Astrocyte of the cerebellum (primary cell): ENCODE measurements at regions not wholly inside any gene's neighbourhood (a gene's known extent, or its start where the extent isn't known, plus 50 kb on each side); places are given as distances from the start of the nearest gene placed in this dataset.

ENCODE experiments used
- DNase-seq: peaks from one replicate; pipeline ENCODE4 v3.0.0-alpha.2; 2011; ENCODE audit warnings: low read depth
- H3K4me3 ChIP-seq: 2 replicates; pipeline ENCODE4 v1.5.1; 2011; ENCODE audit warnings: mild to moderate bottlenecking, low read depth, low read length, moderate library complexity
- in situ Hi-C: cut with HindIII; loops from 2 replicates; pipeline ENCODE4 v1.10.0; 2017; ENCODE audit warnings: low sequenced_read_pairs
- TF ChIP-seq, protein P1 (sequence below): IDR thresholded peaks from 2 replicates; pipeline ENCODE4 v1.5.1; 2012; ENCODE audit warnings: low read length, low read depth, moderate library complexity, mild to moderate bottlenecking; ENCODE audit errors: missing control alignments

- peak overlapping the region; percentile 66 for H3K4me3 ChIP-seq
These were observed 119.4 kb upstream of the RRP15 start for GRCh38 chr1:218165701-218166114.

DNA sequence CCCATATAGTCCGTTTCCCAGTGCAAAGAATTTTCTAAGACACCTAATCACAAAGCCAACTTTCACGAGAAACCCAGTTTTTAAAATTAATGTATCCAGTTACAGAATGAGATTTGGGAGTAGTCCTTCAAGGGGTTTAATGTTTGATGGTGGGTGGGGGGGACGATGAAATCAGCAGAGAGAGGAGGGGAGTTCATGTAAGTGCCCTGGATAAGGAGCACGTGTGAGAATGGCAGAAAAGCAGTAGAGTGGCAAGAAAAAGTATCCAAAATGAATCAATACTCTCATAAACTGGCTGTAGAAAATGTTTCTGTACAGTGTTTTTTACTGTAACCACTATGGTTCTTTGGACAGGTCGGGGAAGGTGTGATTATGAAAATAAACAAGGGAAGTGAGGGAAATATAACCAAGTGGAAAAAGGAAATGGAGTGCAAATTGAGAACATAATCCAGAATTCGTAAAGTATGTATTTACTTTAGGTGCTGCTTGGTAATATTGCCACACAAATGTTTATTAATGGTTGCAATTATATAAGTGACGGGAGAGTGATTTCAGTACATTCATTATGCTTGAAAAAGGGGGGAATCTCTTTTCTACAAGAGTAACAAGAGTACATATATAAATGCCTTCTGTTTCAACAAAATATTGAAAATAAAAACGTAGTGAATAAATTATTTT, 118.7 kb upstream of the RRP15 start:
- no peak overlapping the region for H3K4me3 ChIP-seq
- TF ChIP-seq, protein P1, sequence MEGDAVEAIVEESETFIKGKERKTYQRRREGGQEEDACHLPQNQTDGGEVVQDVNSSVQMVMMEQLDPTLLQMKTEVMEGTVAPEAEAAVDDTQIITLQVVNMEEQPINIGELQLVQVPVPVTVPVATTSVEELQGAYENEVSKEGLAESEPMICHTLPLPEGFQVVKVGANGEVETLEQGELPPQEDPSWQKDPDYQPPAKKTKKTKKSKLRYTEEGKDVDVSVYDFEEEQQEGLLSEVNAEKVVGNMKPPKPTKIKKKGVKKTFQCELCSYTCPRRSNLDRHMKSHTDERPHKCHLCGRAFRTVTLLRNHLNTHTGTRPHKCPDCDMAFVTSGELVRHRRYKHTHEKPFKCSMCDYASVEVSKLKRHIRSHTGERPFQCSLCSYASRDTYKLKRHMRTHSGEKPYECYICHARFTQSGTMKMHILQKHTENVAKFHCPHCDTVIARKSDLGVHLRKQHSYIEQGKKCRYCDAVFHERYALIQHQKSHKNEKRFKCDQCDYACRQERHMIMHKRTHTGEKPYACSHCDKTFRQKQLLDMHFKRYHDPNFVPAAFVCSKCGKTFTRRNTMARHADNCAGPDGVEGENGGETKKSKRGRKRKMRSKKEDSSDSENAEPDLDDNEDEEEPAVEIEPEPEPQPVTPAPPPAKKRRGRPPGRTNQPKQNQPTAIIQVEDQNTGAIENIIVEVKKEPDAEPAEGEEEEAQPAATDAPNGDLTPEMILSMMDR, result no peak
- in situ Hi-C loops, result no loop called here
- no peak for DNase-seq

More at GRCh38 chr1:218165701-218166114, 119.4 kb upstream of the RRP15 start:
- TF ChIP-seq, protein P1, result no peak
- in situ Hi-C loops, result no loop called here
- no peak for DNase-seq

- no peak overlapping the region for H3K4me3 ChIP-seq
- in situ Hi-C loops, result no loop called here
- DNase-seq, result peak; percentile 31
- TF ChIP-seq, protein P1, result peak; percentile 71
These were observed 113.7 kb upstream of the RRP15 start for GRCh38 chr1:218171302-218171893.

- H3K4me3 ChIP-seq, result no peak overlapping the region
- no peak for DNase-seq
- in situ Hi-C loops, result no loop called here
- TF ChIP-seq, protein P1, result no peak
These were observed 102.6 kb upstream of the RRP15 start for GRCh38 chr1:218182455-218182854.

GRCh38 chr1:218200979-218201378, 84.1 kb upstream of the RRP15 start:
- TF ChIP-seq, protein P1, result no peak
- H3K4me3 ChIP-seq, result no peak overlapping the region
- DNase-seq, result no peak
- in situ Hi-C loops, result no loop called here

DNA sequence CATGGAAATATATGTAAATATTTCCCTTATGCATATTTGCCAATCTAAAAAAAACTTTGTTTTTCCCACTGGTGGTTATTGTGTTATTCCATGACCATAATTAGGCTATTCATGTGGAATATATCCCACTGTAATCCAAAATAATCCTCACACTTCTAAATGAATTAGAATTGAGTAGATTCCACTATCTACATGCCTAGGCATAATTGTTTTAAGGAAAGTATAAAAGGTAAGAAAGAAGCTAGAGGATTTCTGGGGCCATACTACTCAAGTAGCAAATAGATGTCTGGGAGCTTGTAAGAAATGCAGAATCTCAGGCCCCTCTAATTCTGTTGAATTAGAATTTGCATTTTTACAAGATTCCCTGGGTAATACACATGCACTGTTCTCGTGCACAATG, 83.5 kb upstream of the RRP15 start:
- no peak overlapping the region for H3K4me3 ChIP-seq
- in situ Hi-C loops, result no loop called here
- TF ChIP-seq, protein P1, result no peak
- DNase-seq, result no peak
